ENCODE measurements at regions not wholly inside any gene's neighbourhood (a gene's known extent, or its start where the extent isn't known, plus 50 kb on each side); places are given as distances from the start of the nearest gene placed in this dataset.

- TF ChIP-seq POLR2A (IDR thresholded peaks at IDR 0.05; ENCODE audit: low read depth, low read length) = no peak
- no peak for TF ChIP-seq POLR2AphosphoS5 (IDR thresholded peaks at IDR 0.05; ENCODE audit: low read depth, low read length)
Observed at GRCh38 chr4:32172761-32173160, 1452.6 kb downstream of the PCDH7 start.
